GM19328 (cell line): ENCODE measurements at regions not wholly inside any gene's neighbourhood (a gene's known extent, or its start where the extent isn't known, plus 50 kb on each side); places are given as distances from the start of the nearest gene placed in this dataset.

Source experiments
- ATAC-seq: cut with Tn5 transposase; IDR thresholded peaks from one replicate; pipeline ENCODE4 v1.9.1; 2021; ENCODE audit warnings: mild to moderate bottlenecking, moderate library complexity; ENCODE audit not compliant: unreplicated experiment

DNA sequence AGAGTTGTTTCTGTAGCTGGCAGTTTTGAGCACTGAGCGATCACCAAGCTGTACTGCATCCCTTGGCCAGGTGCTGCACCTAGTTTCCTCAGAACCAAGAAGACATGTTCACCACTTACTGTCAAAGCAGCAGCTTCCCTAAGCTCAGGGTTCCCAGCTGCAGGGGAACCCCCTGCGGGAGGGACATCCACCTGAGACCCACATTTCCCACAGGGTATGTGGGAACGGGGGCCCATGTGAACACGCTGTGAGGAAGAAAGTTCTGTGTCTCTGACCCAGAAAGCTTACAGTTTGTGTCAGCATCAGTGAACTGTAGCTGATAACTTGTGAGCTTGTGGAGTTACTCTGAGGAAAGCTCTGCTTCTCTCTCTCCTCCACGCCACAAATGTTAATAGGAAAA is 436.8 kb upstream of the IGFBP3 start:
- ATAC-seq: no peak

DNA sequence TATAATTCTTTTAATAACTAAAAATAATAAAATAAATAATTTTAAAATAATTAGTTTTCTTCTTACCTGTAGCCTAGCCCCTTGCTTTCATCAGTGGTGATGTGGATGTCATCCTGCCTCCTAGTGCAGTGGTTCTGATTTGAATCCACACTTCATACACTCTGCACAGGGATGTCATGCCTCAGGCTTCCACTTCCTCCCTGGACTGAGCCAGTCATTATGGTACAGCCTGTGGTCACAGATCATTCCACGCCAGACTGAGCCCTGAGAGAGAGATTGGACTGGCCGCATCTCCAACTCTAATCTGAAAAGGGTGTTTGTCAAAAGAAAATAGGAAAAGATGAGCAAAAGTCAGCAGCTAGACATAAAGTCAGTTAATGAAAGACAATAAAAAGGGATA is 436.2 kb upstream of the IGFBP3 start:
- no peak for ATAC-seq

DNA sequence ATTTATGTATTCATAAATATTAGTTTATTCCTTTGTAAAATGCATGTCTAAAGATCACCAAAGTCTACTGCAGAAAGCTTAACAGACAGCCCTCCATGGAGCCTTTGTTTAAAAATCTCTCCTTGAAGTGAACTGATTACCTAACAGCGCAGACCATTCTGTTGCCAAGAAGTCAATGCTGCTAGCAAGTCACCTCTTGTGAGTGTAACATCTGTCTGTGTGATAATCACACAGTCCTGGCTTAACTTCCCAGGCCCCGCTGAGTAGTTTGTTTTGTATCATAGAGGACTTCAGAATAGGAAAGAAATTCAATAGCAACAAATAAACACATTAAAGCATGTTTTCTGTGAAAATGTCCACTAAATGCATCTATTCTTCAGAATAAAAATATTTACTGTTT is 435.3 kb upstream of the IGFBP3 start:
- ATAC-seq: no peak

DNA sequence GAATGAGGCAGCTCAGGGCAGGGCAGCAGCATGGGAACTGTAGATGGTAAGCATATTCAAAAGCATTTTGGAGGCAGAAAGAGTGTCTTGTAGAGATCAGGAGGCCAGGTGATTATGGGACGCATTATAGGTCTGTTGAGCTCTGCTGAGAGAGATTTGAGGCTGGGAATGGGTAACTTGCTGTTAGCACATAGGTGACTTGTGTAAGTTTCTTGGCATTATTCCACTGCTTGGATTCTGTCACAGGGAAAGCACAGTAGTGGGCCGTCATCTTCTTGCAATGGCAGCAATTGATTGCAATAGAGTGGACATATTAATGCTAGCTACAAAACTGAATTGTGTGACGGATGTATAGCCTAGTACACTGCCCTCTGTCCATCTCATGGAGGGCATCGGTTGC is 434.3 kb upstream of the IGFBP3 start:
- ATAC-seq: no peak

- ATAC-seq: no peak
Observed at GRCh38 chr7:46352004-46352954, 431.2 kb upstream of the IGFBP3 start.

- ATAC-seq: no peak
Observed at GRCh38 chr7:46349490-46349889, 428.4 kb upstream of the IGFBP3 start.

DNA sequence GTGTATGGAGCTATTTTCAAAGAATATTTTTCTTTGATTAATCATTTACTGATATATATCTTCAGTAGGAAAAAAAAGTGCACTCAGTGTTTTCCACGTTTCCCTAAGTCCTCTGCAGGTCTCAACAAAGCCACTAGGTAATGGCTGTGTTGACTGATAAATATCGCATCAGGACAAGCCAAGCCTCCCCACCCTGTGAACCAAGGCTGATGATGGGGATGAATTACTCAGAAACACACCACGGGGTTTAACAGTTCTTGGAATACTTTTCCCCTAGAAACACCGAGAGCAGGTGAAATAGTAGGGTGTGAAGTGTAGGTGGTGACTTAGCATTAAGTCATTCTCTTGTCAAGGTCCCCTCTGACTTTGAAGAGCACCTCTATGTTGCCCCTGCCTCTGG is 423.5 kb upstream of the IGFBP3 start:
- no peak for ATAC-seq

DNA sequence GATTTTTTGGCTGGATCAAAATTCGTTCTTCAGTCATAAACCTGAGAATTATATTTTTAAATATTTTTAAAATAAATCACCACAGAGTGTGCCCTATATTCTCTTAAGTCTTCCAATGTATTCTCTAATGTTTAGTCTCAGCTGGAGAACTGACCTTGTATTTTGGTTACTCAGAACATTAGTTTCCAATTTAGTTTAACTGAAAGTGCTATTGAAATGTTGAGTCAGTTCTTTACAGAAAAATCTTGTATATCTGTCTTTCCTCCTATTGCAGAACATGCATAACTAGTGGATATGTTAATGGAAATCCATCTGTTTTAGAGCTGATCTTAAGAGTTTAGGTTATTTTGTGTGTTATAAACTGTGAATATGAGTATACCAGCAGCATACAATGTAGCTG is 422.7 kb upstream of the IGFBP3 start:
- no peak for ATAC-seq

GRCh38 chr7:46322937-46323336 is 401.9 kb upstream of the IGFBP3 start:
- no peak for ATAC-seq

GRCh38 chr7:46321556-46322205 is 400.6 kb upstream of the IGFBP3 start:
- ATAC-seq: no peak

DNA sequence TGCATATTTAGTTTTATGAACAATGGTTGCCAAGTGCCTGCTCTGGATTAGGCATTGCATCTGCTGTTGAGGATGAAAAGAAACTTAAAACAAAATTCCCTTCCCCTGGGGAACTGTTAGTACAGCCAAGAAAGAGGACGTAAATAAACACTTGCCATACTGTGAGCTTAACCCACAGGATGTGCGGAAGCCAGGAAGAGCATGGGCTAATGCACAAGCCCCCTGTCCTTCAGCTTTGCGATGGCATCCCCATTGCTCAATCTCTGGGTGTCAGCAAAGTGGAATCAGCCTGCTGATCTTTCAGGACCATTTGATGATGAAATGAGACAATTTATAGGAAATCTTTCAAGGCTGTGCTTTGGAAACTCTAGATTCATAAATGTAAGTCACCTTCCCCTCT is 399.9 kb upstream of the IGFBP3 start:
- ATAC-seq: no peak

- no peak for ATAC-seq
Observed at GRCh38 chr7:46319841-46320240, 398.8 kb upstream of the IGFBP3 start.

GRCh38 chr7:46318276-46318675 is 397.2 kb upstream of the IGFBP3 start:
- ATAC-seq: no peak

- ATAC-seq: no peak
Observed at GRCh38 chr7:46317256-46317655, 396.2 kb upstream of the IGFBP3 start.

- ATAC-seq: no peak
Observed at GRCh38 chr7:46315891-46316290, 394.8 kb upstream of the IGFBP3 start.

- ATAC-seq: no peak
Observed at GRCh38 chr7:46301677-46302076, 380.6 kb upstream of the IGFBP3 start.

GRCh38 chr7:46297515-46297914 is 376.4 kb upstream of the IGFBP3 start:
- no peak for ATAC-seq

GRCh38 chr7:46296526-46296925 is 375.5 kb upstream of the IGFBP3 start:
- no peak for ATAC-seq

GRCh38 chr7:46294381-46294780 is 373.3 kb upstream of the IGFBP3 start:
- no peak for ATAC-seq

- ATAC-seq: no peak
Observed at GRCh38 chr7:46292741-46293140, 371.7 kb upstream of the IGFBP3 start.

DNA sequence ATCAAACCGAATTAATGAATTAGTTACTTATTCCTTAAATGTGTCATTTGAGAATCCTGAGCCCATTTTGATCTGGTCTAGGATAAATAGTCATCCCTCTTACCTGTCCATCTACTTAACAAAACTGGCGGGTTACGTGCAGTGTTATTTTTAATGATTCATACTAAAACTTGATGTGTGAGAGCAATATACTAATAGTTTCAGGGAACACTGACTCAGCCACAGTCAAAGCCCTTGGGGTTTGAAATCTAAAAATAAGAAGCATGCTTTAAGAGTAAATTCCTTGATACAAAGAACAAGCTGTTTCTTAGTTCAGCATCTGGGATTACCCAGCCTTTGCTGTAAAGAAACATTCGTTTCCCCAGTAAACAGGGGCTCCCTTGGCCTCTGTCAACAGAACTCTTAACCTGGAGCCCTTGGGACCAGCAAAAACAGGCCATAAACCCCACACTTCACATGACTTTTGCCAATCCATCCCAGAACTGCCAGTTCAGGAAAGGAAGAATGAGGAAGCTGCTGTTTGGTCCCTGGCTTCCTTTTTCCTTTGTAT is 370.6 kb upstream of the IGFBP3 start:
- ATAC-seq: peak; percentile 43

DNA sequence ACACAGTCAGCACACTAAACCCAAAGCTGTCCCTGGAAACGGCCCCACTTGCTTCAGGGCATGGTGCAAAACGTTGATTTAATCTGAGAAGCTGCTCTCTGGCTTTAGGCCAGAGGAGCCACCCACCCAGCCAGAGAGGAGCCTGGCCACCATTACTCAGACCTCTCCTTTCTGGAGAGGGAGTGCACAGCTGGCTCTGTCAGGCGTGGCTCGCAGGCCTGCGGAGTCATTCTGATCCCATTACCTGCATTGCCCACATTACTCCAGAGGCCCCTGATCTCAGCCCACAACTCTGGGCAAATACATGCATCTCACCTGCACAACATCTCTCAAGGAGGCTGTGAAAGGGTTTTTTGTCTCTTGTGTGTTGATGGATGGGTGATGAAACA is 370.0 kb upstream of the IGFBP3 start:
- peak; percentile 83 for ATAC-seq
